ENCODE measurements at regions not wholly inside any gene's neighbourhood (a gene's known extent, or its start where the extent isn't known, plus 50 kb on each side); places are given as distances from the start of the nearest gene placed in this dataset.

- DNase-seq, result no peak
Measured at GRCh38 chr1:14468751-14469150, 129.7 kb upstream of the KAZN start.

- DNase-seq, result no peak
Measured at GRCh38 chr1:14470802-14471201, 127.7 kb upstream of the KAZN start.

GRCh38 chr1:14474856-14475255, 123.6 kb upstream of the KAZN start:
- no peak for DNase-seq

- DNase-seq, result no peak
Measured at GRCh38 chr1:14476170-14476955, 122.1 kb upstream of the KAZN start.

- no peak for DNase-seq
Measured at GRCh38 chr1:14478120-14478519, 120.4 kb upstream of the KAZN start.

GRCh38 chr1:14479865-14480264, 118.6 kb upstream of the KAZN start:
- no peak for DNase-seq

- no peak for DNase-seq
Measured at GRCh38 chr1:14482784-14483450, 115.6 kb upstream of the KAZN start.

GRCh38 chr1:14485285-14485684, 113.2 kb upstream of the KAZN start:
- no peak for DNase-seq

- DNase-seq, result no peak
Measured at GRCh38 chr1:14486401-14487201, 111.9 kb upstream of the KAZN start.

GRCh38 chr1:14487671-14488070, 110.8 kb upstream of the KAZN start:
- no peak for DNase-seq

GRCh38 chr1:14494911-14495310, 103.6 kb upstream of the KAZN start:
- no peak for DNase-seq

- DNase-seq, result no peak
Measured at GRCh38 chr1:14495381-14495780, 103.1 kb upstream of the KAZN start.

- DNase-seq, result no peak
Measured at GRCh38 chr1:14495996-14496395, 102.5 kb upstream of the KAZN start.

GRCh38 chr1:14498839-14499238, 99.6 kb upstream of the KAZN start:
- DNase-seq, result no peak

GRCh38 chr1:14499312-14500040, 99.0 kb upstream of the KAZN start:
- DNase-seq, result no peak

- no peak for DNase-seq
Measured at GRCh38 chr1:14500041-14500440, 98.4 kb upstream of the KAZN start.

- DNase-seq, result no peak
Measured at GRCh38 chr1:14500912-14501311, 97.6 kb upstream of the KAZN start.

- DNase-seq, result no peak
Measured at GRCh38 chr1:14504517-14504916, 94.0 kb upstream of the KAZN start.

GRCh38 chr1:14506471-14507255, 91.8 kb upstream of the KAZN start:
- DNase-seq, result no peak

GRCh38 chr1:14507262-14507661, 91.2 kb upstream of the KAZN start:
- no peak for DNase-seq

GRCh38 chr1:14508613-14509012, 89.9 kb upstream of the KAZN start:
- DNase-seq, result no peak

GRCh38 chr1:14511166-14511680, 87.3 kb upstream of the KAZN start:
- no peak for DNase-seq
